Left lung (tissue), 4 donors: ENCODE measurements at regions not wholly inside any gene's neighbourhood (a gene's known extent, or its start where the extent isn't known, plus 50 kb on each side); places are given as distances from the start of the nearest gene placed in this dataset.

Experiments
- ATAC-seq: fragments of 200-7000 bp; cut with Tn5 transposase; one replicate; pipeline ENCODE4 v1.9.1; 2020; ENCODE audit warnings: moderate library complexity
- DNase-seq, 4 donors: peaks; one replicate each; pipeline ENCODE4 v3.0.0-alpha.2; 2013 to 2020
- H3K27ac ChIP-seq, 2 donors: fragments of 200-600 bp; sonication (generic) in 1 of 2; one replicate each; pipeline versions ENCODE4 v1.5.0 to v1.8.0; 2020 to 2021
- H3K27me3 ChIP-seq, 2 donors: fragments of 200-600 bp; sonication (generic) in 1 of 2; one replicate each; pipeline versions ENCODE4 v1.5.0 to v1.8.0; 2020 to 2021
- H3K36me3 ChIP-seq, 2 donors: fragments of 200-600 bp; sonication (generic) in 1 of 2; one replicate each; pipeline versions ENCODE4 v1.5.0 to v1.8.0; 2020 to 2021
- H3K4me1 ChIP-seq, 2 donors: fragments of 200-600 bp; one replicate each; pipeline ENCODE4 v1.8.0; 2021
- H3K4me3 ChIP-seq, 2 donors: fragments of 200-600 bp; sonication (generic) in 1 of 2; one replicate each; pipeline versions ENCODE4 v1.5.0 to v1.8.0; 2020 to 2021; ENCODE audit warnings: mild to moderate bottlenecking in 1 of 2
- H3K9me3 ChIP-seq, 2 donors: fragments of 200-600 bp; sonication (generic) in 1 of 2; one replicate each; pipeline versions ENCODE4 v1.5.0 to v1.8.0; 2020 to 2021
- CTCF ChIP-seq, 2 donors: fragments of 200-600 bp; sonication (generic) in 1 of 2; IDR thresholded peaks; one replicate each; pipeline versions ENCODE4 v1.5.0 to v1.8.0; 2021; ENCODE audit warnings: antibody characterized with exemption in 2 of 2
- intact Hi-C, 2 donors: fragments of 100-400 bp; cut with DNase I; formaldehyde crosslinking; loops; one replicate each; pipeline versions ENCODE4 v1.11.2 to v1.14.2; 2022
- donor health status: DM: no; HTN: yes; CAD: no.
- donor health status: DM: no; HTN: no; CAD: no.

- H3K27me3 ChIP-seq: no peaks in the 10 kb centered on the region
- H3K27ac ChIP-seq: no peak overlapping the region
- intact Hi-C loops: no loop called here
- ATAC-seq: no peak
- TF ChIP-seq CTCF (IDR thresholded peaks at IDR 0.05): no peak
- no peaks in the 10 kb centered on the region for H3K4me1 ChIP-seq
- DNase-seq: no peak
- H3K36me3 ChIP-seq: no peaks in the 10 kb centered on the region
- no peak overlapping the region for H3K4me3 ChIP-seq
- H3K9me3 ChIP-seq: peaks cover 0 to 3% of the 10 kb centered on the region in 2 donors
These were observed 290.1 kb downstream of the HINT1 start for GRCh38 chr5:130874861-130875417.

- peak; percentile 54 to 70 for TF ChIP-seq CTCF (IDR thresholded peaks at IDR 0.05)
- no peak overlapping the region for H3K27ac ChIP-seq
- intact Hi-C loops: no loop called here
- H3K36me3 ChIP-seq: no peaks in the 10 kb centered on the region
- no peaks in the 10 kb centered on the region for H3K27me3 ChIP-seq
- H3K4me3 ChIP-seq: no peak overlapping the region
- peak; percentile 61 for ATAC-seq
- no peaks in the 10 kb centered on the region for H3K4me1 ChIP-seq
- DNase-seq: no peak
- no peaks in the 10 kb centered on the region for H3K9me3 ChIP-seq
These were observed 293.5 kb downstream of the HINT1 start for GRCh38 chr5:130871346-130872086.

- no peak overlapping the region for H3K4me3 ChIP-seq
- H3K9me3 ChIP-seq: no peaks in the 10 kb centered on the region
- intact Hi-C loops: no loop called here
- no peaks in the 10 kb centered on the region for H3K27me3 ChIP-seq
- no peak for TF ChIP-seq CTCF (IDR thresholded peaks at IDR 0.05)
- H3K4me1 ChIP-seq: no peaks in the 10 kb centered on the region
- DNase-seq (no peak), ATAC-seq (no peak)
- no peaks in the 10 kb centered on the region for H3K36me3 ChIP-seq
- no peak overlapping the region for H3K27ac ChIP-seq
These were observed 294.4 kb downstream of the HINT1 start for GRCh38 chr5:130870691-130871090.

GRCh38 chr5:130868186-130868840, 296.7 kb downstream of the HINT1 start:
- Histone ChIP-seq H3K27ac (no peak overlapping the region), H3K9me3 (no peaks in the 10 kb centered on the region), H3K27me3 (no peaks in the 10 kb centered on the region), H3K36me3 (no peaks in the 10 kb centered on the region), H3K4me1 (no peaks in the 10 kb centered on the region), H3K4me3 (no peak overlapping the region)
- intact Hi-C loops: no loop called here
- no peak for ATAC-seq
- no peak for TF ChIP-seq CTCF (IDR thresholded peaks at IDR 0.05)
- DNase-seq: no peak

- Histone ChIP-seq H3K36me3 (no peaks in the 10 kb centered on the region), H3K4me1 (no peaks in the 10 kb centered on the region), H3K27me3 (no peaks in the 10 kb centered on the region), H3K9me3 (peaks cover 0 to 10% of the 10 kb centered on the region in 2 donors), H3K27ac (no peak overlapping the region), H3K4me3 (no peak overlapping the region)
- DNase-seq (no peak), ATAC-seq (no peak)
- no peak for TF ChIP-seq CTCF (IDR thresholded peaks at IDR 0.05)
- intact Hi-C loops: no loop called here
These were observed 319.8 kb downstream of the HINT1 start for GRCh38 chr5:130845049-130845765.
